Tibial nerve (tissue), 4 donors: ENCODE measurements at regions not wholly inside any gene's neighbourhood (a gene's known extent, or its start where the extent isn't known, plus 50 kb on each side); places are given as distances from the start of the nearest gene placed in this dataset.

ENCODE experiments used
- DNase-seq, 2 donors: peaks; one replicate each; pipeline ENCODE4 v3.0.0-alpha.2; 2019; ENCODE audit warnings: low spot score in 2 of 2
- H3K27ac ChIP-seq, 4 donors: fragments of 200-600 bp; sonication (generic) in 3 of 4; one replicate each; pipeline ENCODE4 v1.5.1; 2017 to 2019; ENCODE audit warnings: mild to moderate bottlenecking in 1 of 4
- H3K27me3 ChIP-seq, 2 donors: fragments of 200-600 bp; sonication (generic) in 1 of 2; one replicate each; pipeline versions ENCODE4 v1.5.1 to v1.6.0; 2017 to 2019
- H3K36me3 ChIP-seq, 3 donors: fragments of 200-600 bp; sonication (generic); one replicate each; pipeline ENCODE4 v1.5.1; 2018 to 2019
- H3K4me1 ChIP-seq, 4 donors: fragments of 200-600 bp; sonication (generic) in 3 of 4; one replicate each; pipeline ENCODE4 v1.5.1; 2017 to 2019
- H3K4me3 ChIP-seq, 4 donors: fragments of 200-600 bp; sonication (generic) in 3 of 4; one replicate each; pipeline ENCODE4 v1.5.1; 2017 to 2019; ENCODE audit warnings: mild to moderate bottlenecking in 1 of 4, moderate library complexity in 1 of 4
- H3K9me3 ChIP-seq, 4 donors: fragments of 200-600 bp; sonication (generic) in 3 of 4; one replicate each; pipeline ENCODE4 v1.5.1; 2017 to 2019
- CTCF ChIP-seq, 5 experiments: fragments of 200-600 bp in 3 of 5; fragments of 450-650 bp in 2 of 5; sonication (generic) in 3 of 5; IDR thresholded peaks; one replicate each; pipeline ENCODE4 v1.5.1; 2016 to 2019; ENCODE audit warnings: antibody characterized with exemption in 5 of 5, mild to moderate bottlenecking in 3 of 5, moderate library complexity in 2 of 5
- EP300 ChIP-seq, 2 donors: sonication (generic); formaldehyde crosslinking; IDR thresholded peaks; one replicate each; pipeline ENCODE4 v1.6.1; 2017; ENCODE audit warnings: antibody characterized with exemption in 2 of 2, mild to moderate bottlenecking in 1 of 2
- POLR2A ChIP-seq, 2 donors: fragments of 450-650 bp; IDR thresholded peaks; one replicate each; pipeline ENCODE4 v1.6.1; 2017; ENCODE audit warnings: antibody characterized with exemption in 2 of 2, mild to moderate bottlenecking in 2 of 2, moderate library complexity in 2 of 2
- WGBS, 2 donors: methylation state at CpG; one replicate each; pipeline ENCODE4 v1.1.5; 2018; 5-methylcytosine and 5-hydroxymethylcytosine counted together

GRCh38 chr2:51218047-51218446 is 186.1 kb upstream of the NRXN1 start:
- H3K9me3 ChIP-seq: no peaks in the 10 kb centered on the region
- peaks cover 0 to 14% (median 0%) of the 10 kb centered on the region in 4 donors for H3K4me1 ChIP-seq
- no peaks in the 10 kb centered on the region for H3K36me3 ChIP-seq
- H3K27me3 ChIP-seq: no peaks in the 10 kb centered on the region
- 31 to 55% methylated on average over 1 of the region's 1 CpG for WGBS, 2 donors
- H3K27ac ChIP-seq: no peak overlapping the region
- no peak overlapping the region for H3K4me3 ChIP-seq
- no peak for DNase-seq
- TF ChIP-seq EP300 (IDR thresholded peaks at IDR 0.05) (no peak), POLR2A (IDR thresholded peaks at IDR 0.05) (no peak), CTCF (IDR thresholded peaks at IDR 0.05) (no peak)

GRCh38 chr2:51213826-51214225 is 181.9 kb upstream of the NRXN1 start:
- TF ChIP-seq POLR2A (IDR thresholded peaks at IDR 0.05) (no peak), CTCF (IDR thresholded peaks at IDR 0.05) (no peak), EP300 (IDR thresholded peaks at IDR 0.05) (no peak)
- DNase-seq: no peak
- no peaks in the 10 kb centered on the region for H3K27me3 ChIP-seq
- H3K4me1 ChIP-seq: no peaks in the 10 kb centered on the region
- no peak overlapping the region for H3K27ac ChIP-seq
- no peak overlapping the region for H3K4me3 ChIP-seq
- WGBS, 2 donors: 96% methylated on average over 2 of the region's 2 CpGs
- no peaks in the 10 kb centered on the region for H3K9me3 ChIP-seq
- H3K36me3 ChIP-seq: no peaks in the 10 kb centered on the region

GRCh38 chr2:51212374-51212773 is 180.4 kb upstream of the NRXN1 start:
- no peaks in the 10 kb centered on the region for H3K4me1 ChIP-seq
- H3K27me3 ChIP-seq: no peaks in the 10 kb centered on the region
- no peak overlapping the region for H3K4me3 ChIP-seq
- H3K36me3 ChIP-seq: no peaks in the 10 kb centered on the region
- DNase-seq: no peak
- H3K9me3 ChIP-seq: no peaks in the 10 kb centered on the region
- WGBS, 2 donors: 86 to 100% methylated on average over 1 of the region's 1 CpG
- TF ChIP-seq CTCF (IDR thresholded peaks at IDR 0.05) (no peak), EP300 (IDR thresholded peaks at IDR 0.05) (no peak), POLR2A (IDR thresholded peaks at IDR 0.05) (no peak)
- H3K27ac ChIP-seq: no peak overlapping the region

GRCh38 chr2:51208521-51208920 is 176.6 kb upstream of the NRXN1 start:
- no peak overlapping the region for H3K4me3 ChIP-seq
- no peaks in the 10 kb centered on the region for H3K27me3 ChIP-seq
- DNase-seq: no peak
- H3K27ac ChIP-seq: no peak overlapping the region
- no peaks in the 10 kb centered on the region for H3K4me1 ChIP-seq
- H3K36me3 ChIP-seq: no peaks in the 10 kb centered on the region
- 37 to 50% methylated on average over 1 of the region's 1 CpG for WGBS, 2 donors
- H3K9me3 ChIP-seq: no peaks in the 10 kb centered on the region
- TF ChIP-seq EP300 (IDR thresholded peaks at IDR 0.05) (no peak), CTCF (IDR thresholded peaks at IDR 0.05) (no peak), POLR2A (IDR thresholded peaks at IDR 0.05) (no peak)

- no peak for DNase-seq
- Histone ChIP-seq H3K27me3 (no peaks in the 10 kb centered on the region), H3K4me3 (no peak overlapping the region), H3K9me3 (no peaks in the 10 kb centered on the region), H3K36me3 (no peaks in the 10 kb centered on the region), H3K27ac (no peak overlapping the region), H3K4me1 (no peaks in the 10 kb centered on the region)
- TF ChIP-seq EP300 (IDR thresholded peaks at IDR 0.05) (no peak), POLR2A (IDR thresholded peaks at IDR 0.05) (no peak), CTCF (IDR thresholded peaks at IDR 0.05) (no peak)
Measured at GRCh38 chr2:51201295-51201694, 169.4 kb upstream of the NRXN1 start.
